Activated CD4-positive, alpha-beta T cell treated with anti-CD3 and anti-CD28 coated beads for 48 hours (primary cell): ENCODE measurements at regions not wholly inside any gene's neighbourhood (a gene's known extent, or its start where the extent isn't known, plus 50 kb on each side); places are given as distances from the start of the nearest gene placed in this dataset.
"Not testable (repeated sequence)": the region's sequence is repeated elsewhere in the genome, so short reads cannot be mapped to it uniquely, and the experiment has no call there.

Experiments
- DNase-seq: peaks from one replicate; pipeline ENCODE4 v3.0.0-alpha.2; 2020

GRCh38 chr1:99504287-99504686 is 141.6 kb upstream of the PALMD start:
- DNase-seq = no peak

DNA sequence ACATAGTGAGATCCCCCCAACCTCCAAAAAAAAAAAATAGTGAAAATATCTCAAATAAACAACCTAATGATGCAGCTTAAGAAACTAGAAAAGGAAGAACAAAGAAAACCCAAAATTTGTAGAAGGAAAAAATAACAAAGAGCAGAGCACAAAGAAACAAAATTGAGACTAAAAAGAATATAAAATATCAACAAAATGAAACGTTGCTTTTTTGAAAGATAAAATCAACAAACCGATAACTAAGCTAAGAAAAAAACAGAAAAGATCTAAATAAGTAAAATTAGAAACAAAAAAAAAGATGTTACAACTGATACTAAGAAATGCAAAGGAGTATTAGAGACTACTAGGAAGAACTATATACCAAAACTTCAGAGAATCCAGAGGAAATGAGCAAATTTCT is 139.3 kb upstream of the PALMD start:
- no peak for DNase-seq

DNA sequence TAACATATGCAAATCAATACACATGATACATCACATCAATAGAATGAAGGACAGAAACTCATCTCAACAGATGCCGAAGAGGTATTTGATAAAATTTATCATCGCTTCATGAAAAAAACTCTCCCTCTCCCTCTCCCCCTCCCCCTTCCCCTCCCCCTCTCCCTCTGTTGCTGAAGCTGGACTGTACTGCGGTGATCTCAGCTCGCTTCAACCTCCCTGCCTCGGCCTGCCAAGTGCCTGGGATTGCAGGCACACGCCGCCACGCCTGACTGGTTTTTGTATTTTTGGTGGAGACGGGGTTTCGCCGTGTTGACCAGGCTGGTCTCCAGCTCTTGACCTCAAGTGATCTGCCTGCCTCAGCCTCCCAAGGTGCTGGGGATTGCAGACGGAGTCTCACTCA is 138.5 kb upstream of the PALMD start:
- DNase-seq = not testable (repeated sequence)

- DNase-seq = no peak
Measured at GRCh38 chr1:99507906-99508732, 137.8 kb upstream of the PALMD start.

- DNase-seq = not testable (repeated sequence)
Measured at GRCh38 chr1:99508733-99509445, 137.0 kb upstream of the PALMD start.

DNA sequence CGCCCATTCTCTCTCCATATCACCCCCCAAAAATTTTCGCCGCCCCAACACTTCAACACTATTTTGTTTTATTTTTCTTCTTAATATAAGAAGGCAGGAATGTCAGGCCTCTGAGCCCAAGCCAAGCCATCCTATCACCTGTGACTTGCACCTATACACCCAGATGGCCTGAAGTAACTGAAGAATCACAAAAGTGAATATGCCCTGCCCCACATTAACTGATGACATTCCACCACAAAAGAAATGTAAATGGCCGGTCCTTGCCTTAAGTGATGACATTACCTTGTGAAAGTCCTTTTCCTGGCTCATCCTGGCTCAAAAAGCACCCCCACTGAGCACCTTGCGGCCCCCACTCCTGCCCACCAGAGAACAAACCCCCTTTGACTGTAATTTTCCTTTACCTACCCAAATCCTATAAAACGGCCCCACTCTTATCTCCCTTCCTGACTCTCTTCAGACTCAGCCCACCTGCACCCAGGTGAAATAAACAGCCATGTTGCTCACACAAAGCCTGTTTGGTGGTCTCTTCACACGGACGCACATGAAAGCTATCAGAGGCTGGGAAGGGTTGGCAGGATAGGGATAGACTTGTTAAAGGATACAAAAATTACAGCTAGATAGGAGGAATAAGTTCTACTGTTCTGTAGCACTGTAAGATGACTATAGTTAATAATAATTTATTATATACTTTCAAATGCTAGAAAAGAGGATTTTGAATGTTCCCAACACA is 130.9 kb upstream of the PALMD start:
- not testable (repeated sequence) for DNase-seq

- DNase-seq = no peak
Measured at GRCh38 chr1:99516141-99516540, 129.8 kb upstream of the PALMD start.

DNA sequence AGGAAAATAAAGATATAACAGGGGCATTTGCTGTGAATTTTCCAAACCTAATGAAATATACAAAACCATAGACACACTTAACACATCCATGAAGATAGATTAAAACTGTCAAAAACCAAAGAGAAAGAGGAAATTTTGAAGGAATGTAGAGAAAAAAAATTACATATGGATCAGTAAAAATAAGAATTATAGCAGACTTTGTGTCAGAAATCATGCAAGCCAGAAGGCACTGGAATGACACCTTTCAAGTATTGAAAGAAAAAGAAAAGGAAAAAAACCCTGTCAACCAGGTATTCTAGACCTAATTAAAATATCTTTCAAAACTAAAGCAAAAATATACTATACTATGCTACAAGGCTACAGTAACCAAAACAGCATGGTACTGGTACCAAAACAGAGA is 125.8 kb upstream of the PALMD start:
- DNase-seq = no peak

DNA sequence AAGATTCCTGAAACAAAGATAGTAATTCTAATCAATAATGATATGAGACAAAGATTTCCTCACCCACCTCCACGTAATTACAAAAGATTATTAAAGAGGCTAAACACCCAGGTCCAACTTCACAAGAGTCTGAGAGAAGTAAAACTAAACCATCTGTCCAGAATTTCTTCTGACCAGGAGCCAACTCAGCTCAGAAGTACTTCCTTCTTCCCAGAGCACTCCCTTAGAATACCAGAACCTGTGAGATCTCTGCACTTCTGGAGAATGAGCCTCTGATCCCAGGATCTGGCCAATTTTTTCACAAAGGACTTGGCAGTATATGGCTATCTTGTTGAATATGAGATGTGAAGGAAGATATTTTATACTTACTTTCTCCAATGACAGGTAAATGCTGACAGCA is 120.6 kb upstream of the PALMD start:
- DNase-seq = no peak

- no peak for DNase-seq
Measured at GRCh38 chr1:99527078-99527477, 118.8 kb upstream of the PALMD start.

GRCh38 chr1:99527545-99527944 is 118.4 kb upstream of the PALMD start:
- no peak for DNase-seq

DNA sequence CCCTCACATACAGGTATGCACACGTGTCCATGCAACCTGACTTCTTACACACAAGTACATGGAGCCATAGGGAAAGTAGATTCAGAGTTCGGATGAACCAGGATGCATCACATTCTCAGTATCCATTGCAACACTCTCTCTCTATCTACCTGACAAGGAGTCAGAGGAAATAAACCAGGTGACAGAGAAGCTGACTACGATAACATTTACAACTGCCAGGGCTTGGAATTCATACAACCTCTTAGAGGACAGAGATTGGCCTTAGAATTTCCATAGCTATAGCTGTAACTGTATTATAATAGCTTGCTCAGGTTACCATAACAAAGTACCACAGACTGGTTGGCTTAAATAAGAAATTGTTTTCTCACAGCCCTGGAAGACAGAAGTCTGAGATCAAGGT is 116.9 kb upstream of the PALMD start:
- DNase-seq = no peak

DNA sequence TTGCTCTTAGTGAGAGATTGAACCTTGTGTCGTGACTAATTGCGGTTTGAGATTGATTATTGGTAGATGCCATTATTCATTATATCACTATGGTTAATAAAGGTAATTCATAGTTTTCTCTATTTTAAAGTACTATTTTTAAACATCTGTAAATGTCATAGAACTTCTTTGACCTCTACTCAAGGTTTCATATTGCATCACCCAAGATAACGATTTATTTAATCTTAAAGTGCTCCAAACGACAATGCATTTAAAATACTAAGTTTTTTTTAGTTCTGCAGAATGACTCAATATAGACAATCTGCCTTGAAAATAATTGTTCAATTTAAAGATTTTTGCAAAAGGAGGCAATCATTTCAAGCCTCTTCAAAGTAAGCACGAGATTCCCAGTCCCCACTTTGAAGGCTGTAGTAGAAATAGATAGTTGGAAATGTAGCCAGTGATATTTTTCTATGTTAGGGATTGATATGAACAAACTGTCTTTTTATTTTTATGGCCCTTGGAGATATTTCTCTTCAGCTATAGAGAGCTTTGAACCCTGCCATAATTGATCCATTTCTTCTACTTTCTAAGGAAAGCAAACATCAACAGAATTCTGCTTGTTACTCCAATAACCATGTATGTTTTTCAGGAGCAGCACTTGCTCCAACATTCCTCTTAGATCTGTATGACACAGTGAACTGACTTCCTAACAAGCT is 114.2 kb upstream of the PALMD start:
- DNase-seq = no peak

- DNase-seq = no peak
Measured at GRCh38 chr1:99532276-99532580, 113.7 kb upstream of the PALMD start.

DNA sequence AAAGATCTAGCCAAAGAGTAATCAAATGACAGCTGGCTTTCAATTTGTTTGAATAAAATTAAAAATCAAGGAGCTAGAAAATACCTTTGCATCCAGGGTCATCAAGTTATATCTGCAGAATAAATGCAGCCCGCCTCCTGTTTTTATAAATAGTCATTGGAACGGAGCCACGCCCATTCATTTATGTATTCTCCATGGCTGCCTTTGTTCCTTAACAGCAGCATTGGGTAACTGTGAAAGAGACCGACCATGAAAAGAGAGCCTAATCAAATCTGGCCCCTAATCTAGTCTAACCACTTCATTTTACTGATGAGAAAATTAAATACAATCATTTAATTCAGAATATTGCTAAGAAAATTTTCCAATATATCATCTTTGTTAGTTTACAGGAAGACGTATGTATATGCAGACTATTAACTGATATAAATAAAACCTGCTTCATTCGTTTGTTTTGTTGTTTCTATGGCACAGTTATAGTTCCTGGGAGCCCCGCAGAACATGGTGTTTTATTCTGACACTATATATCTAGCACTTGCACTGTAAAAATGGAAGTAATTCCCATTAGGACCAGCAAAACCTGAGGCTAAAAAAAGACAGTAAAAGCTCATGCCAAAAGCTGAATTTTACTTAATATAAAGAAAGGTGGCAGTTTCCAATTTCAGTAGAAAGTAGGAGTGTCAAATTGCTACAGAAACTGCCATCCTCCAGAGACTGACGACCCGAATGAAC is 111.8 kb upstream of the PALMD start:
- DNase-seq = no peak

GRCh38 chr1:99534638-99534930 is 111.3 kb upstream of the PALMD start:
- no peak for DNase-seq

GRCh38 chr1:99535470-99536164 is 110.3 kb upstream of the PALMD start:
- no peak for DNase-seq

DNA sequence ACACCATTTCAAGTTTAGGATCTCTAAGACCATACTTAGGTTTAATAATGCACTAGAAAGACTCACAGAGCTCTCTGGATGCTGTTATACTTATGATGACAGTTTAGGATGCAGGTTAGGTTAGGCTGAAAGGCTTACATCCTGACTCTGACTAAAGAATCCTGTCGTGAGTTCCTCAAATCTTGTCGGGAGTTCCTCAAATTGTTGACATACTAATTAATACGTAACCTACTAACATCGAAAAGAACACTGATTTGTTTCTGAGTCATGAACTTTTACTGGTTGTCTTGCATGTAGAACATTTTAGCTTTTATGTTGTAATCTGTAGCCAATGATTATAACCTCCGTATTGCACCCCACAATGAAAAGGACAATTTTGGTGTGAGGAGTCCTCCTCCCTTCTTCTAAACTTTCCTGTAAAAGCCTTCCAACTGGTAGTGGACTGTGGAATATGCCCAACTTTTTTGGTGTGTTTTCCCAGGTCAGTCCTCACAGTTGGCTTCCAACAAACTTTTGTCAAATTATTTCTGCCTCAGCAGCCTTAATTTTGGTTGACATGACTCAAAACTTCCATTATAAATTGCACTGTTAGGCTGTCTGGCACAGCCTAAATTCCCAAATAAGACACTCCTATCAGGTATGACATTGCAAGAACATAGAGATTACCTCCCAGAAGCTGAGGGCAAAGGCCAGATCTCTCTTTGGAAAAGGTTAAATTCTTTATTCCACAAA is 107.9 kb upstream of the PALMD start:
- no peak for DNase-seq

- no peak for DNase-seq
Measured at GRCh38 chr1:99538618-99538956, 107.3 kb upstream of the PALMD start.

- DNase-seq = no peak
Measured at GRCh38 chr1:99539131-99539530, 106.8 kb upstream of the PALMD start.

DNA sequence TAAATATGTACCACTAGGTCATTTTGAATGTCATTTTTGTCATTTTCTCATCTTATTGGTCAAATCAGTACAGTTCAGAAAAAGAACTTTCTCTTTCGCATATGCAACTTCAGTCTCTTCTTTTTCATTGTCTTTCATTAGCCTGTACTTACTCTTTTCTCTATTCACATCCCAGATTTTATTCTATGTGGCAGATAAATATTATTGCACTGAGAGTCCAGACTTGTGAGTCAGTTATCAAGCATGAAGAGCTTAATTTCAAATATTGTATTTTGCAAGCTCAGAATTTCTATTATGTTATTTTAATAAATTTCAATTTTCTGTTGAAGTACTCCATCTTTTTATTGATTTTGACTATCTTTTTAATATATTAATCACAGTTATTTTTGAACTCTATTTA is 105.2 kb upstream of the PALMD start:
- DNase-seq = no peak

- no peak for DNase-seq
Measured at GRCh38 chr1:99544328-99544727, 101.6 kb upstream of the PALMD start.
